KMS-11 (cell line): ENCODE measurements at regions not wholly inside any gene's neighbourhood (a gene's known extent, or its start where the extent isn't known, plus 50 kb on each side); places are given as distances from the start of the nearest gene placed in this dataset.

Experiments used
- H2AFZ ChIP-seq: fragments of 200-600 bp; sonication (generic); 2 replicates; pipeline ENCODE4 v1.6.1; 2016; ENCODE audit warnings: antibody characterized with exemption, mixed run types, low read depth
- H3K27ac ChIP-seq: fragments of 200-600 bp; sonication (generic); 2 replicates; pipeline ENCODE4 v1.6.1; 2016; ENCODE audit warnings: mild to moderate bottlenecking, mixed run types
- H3K27me3 ChIP-seq: fragments of 200-600 bp; sonication (generic); 2 replicates; pipeline ENCODE4 v1.6.1; 2017; ENCODE audit warnings: mild to moderate bottlenecking, low read depth, mixed run types, moderate library complexity; ENCODE audit not compliant: insufficient read depth
- H3K36me3 ChIP-seq: fragments of 200-600 bp; sonication (generic); 2 replicates; pipeline ENCODE4 v1.6.1; 2017; ENCODE audit warnings: mild to moderate bottlenecking, mixed run types; ENCODE audit not compliant: insufficient read depth
- H3K4me1 ChIP-seq: fragments of 200-600 bp; sonication (generic); 2 replicates; pipeline ENCODE4 v1.6.1; 2016; ENCODE audit warnings: mild to moderate bottlenecking, low read depth, mixed run types; ENCODE audit not compliant: poor library complexity, severe bottlenecking
- H3K4me2 ChIP-seq: fragments of 200-600 bp; sonication (generic); 2 replicates; pipeline ENCODE4 v1.7.0; 2016; ENCODE audit warnings: mild to moderate bottlenecking, mixed run types
- H3K4me3 ChIP-seq: fragments of 200-600 bp; sonication (generic); IDR thresholded peaks from 2 replicates; pipeline ENCODE4 v1.6.1; 2017; ENCODE audit warnings: low read depth, low read length, mixed read lengths; ENCODE audit not compliant: insufficient read depth
- H3K79me2 ChIP-seq: fragments of 200-600 bp; sonication (generic); 2 replicates; pipeline ENCODE4 v1.6.1; 2016; ENCODE audit warnings: low read depth, mixed run types; ENCODE audit not compliant: insufficient read depth
- H3K9ac ChIP-seq: fragments of 200-600 bp; sonication (generic); 2 replicates; pipeline ENCODE4 v1.6.1; 2016; ENCODE audit warnings: mild to moderate bottlenecking, mixed run types
- H4K20me1 ChIP-seq: fragments of 200-600 bp; sonication (generic); 2 replicates; pipeline ENCODE4 v1.6.1; 2016; ENCODE audit warnings: mild to moderate bottlenecking, mixed run types; ENCODE audit not compliant: insufficient read depth
- CTCF ChIP-seq: fragments of 200-600 bp; sonication (generic); conservative IDR thresholded peaks from 2 replicates; pipeline ENCODE4 v1.6.1; 2017; ENCODE audit warnings: low read depth, mild to moderate bottlenecking, antibody characterized with exemption, low read length, moderate library complexity, mixed read lengths

- no peak overlapping the region for H3K9ac ChIP-seq
- H3K79me2 ChIP-seq, result no peaks in the 10 kb centered on the region
- H3K4me2 ChIP-seq, result no peak overlapping the region
- no peak for TF ChIP-seq CTCF
- H3K36me3 ChIP-seq, result no peaks in the 10 kb centered on the region
- H3K4me3 ChIP-seq, result no peak overlapping the region
- H2AFZ ChIP-seq, result no peak overlapping the region
- H3K27me3 ChIP-seq, result no peaks in the 10 kb centered on the region
- H4K20me1 ChIP-seq, result no peaks in the 10 kb centered on the region
- peaks cover 5% of the 10 kb centered on the region for H3K4me1 ChIP-seq
- no peak overlapping the region for H3K27ac ChIP-seq
Measured at GRCh38 chr11:106152013-106152412, 74.6 kb downstream of the AASDHPPT start.

- Histone ChIP-seq H3K4me1 (peaks cover 5% of the 10 kb centered on the region), H3K9ac (no peak overlapping the region), H2AFZ (no peak overlapping the region), H3K36me3 (no peaks in the 10 kb centered on the region), H3K4me3 (no peak overlapping the region), H3K4me2 (no peak overlapping the region), H3K27ac (no peak overlapping the region), H3K79me2 (no peaks in the 10 kb centered on the region), H3K27me3 (no peaks in the 10 kb centered on the region), H4K20me1 (no peaks in the 10 kb centered on the region)
- TF ChIP-seq CTCF, result no peak
Measured at GRCh38 chr11:106152824-106153223, 75.4 kb downstream of the AASDHPPT start.

- no peak overlapping the region for H3K27ac ChIP-seq
- H3K4me3 ChIP-seq, result no peak overlapping the region
- peaks cover 5% of the 10 kb centered on the region for H3K4me1 ChIP-seq
- no peaks in the 10 kb centered on the region for H3K36me3 ChIP-seq
- no peaks in the 10 kb centered on the region for H3K79me2 ChIP-seq
- H4K20me1 ChIP-seq, result no peaks in the 10 kb centered on the region
- H3K9ac ChIP-seq, result no peak overlapping the region
- H3K27me3 ChIP-seq, result no peaks in the 10 kb centered on the region
- no peak overlapping the region for H3K4me2 ChIP-seq
- peak; percentile 47 for TF ChIP-seq CTCF
- 0 out of 2 replicates have a peak overlapping the region, but pooled peaks have one; percentile 22 for H2AFZ ChIP-seq
Measured at GRCh38 chr11:106156290-106156937, 79.0 kb downstream of the AASDHPPT start.

- Histone ChIP-seq H3K79me2 (no peaks in the 10 kb centered on the region), H3K27ac (no peak overlapping the region), H3K4me1 (peaks cover 5% of the 10 kb centered on the region), H3K4me3 (no peak overlapping the region), H2AFZ (no peak overlapping the region), H3K36me3 (no peaks in the 10 kb centered on the region), H3K9ac (no peak overlapping the region), H3K27me3 (no peaks in the 10 kb centered on the region), H3K4me2 (no peak overlapping the region), H4K20me1 (no peaks in the 10 kb centered on the region)
- TF ChIP-seq CTCF, result no peak
Measured at GRCh38 chr11:106158406-106158805, 80.9 kb downstream of the AASDHPPT start.
